CD4-positive, alpha-beta T cell treated with Interleukin-2 at 100 ng/mL for 4 hours (primary cell): ENCODE measurements at regions not wholly inside any gene's neighbourhood (a gene's known extent, or its start where the extent isn't known, plus 50 kb on each side); places are given as distances from the start of the nearest gene placed in this dataset.
A peak's percentile ranks its signal among the peaks of the same experiment; 100 is the strongest.

ENCODE experiments used
- DNase-seq: peaks from one replicate; pipeline ENCODE4 v3.0.0-alpha.2; 2020; ENCODE audit warnings: low spot score

DNA sequence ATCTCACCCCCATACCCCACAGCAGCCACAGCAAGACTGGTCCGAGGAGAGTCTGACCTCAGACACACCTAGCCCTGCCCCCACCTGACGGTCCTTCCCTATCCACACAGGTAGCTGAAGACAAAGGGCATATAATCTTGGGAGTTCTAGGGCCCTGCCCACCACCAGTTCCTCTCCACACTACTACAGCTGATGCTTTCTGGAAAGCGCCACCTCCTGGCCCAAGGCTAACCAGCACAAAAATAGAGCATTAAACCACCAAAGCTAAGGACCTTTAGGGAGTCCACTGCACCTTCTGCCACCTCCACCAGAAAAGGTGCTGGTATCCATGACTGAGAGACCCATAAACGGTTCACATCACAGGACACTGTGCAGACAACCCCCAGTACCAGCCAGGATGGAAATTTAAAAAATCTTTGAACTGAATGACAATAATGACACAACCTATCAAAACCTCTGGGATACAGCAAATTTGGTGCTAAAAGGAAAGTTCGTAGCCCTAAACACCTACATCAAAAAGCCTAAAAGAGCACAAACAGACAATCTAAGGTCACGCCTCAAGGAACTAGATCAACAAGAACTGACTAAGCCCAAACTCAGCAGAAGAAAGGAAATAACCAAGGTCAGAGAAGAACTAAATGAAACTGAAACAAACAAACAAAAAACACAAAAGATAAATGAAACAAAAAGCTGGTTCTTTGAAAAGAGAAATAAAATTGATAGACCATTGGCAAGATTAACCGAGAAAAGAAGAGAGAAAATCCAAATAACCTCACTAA is 122.1 kb upstream of the TPRG1 start:
- peak; percentile 49 for DNase-seq

DNA sequence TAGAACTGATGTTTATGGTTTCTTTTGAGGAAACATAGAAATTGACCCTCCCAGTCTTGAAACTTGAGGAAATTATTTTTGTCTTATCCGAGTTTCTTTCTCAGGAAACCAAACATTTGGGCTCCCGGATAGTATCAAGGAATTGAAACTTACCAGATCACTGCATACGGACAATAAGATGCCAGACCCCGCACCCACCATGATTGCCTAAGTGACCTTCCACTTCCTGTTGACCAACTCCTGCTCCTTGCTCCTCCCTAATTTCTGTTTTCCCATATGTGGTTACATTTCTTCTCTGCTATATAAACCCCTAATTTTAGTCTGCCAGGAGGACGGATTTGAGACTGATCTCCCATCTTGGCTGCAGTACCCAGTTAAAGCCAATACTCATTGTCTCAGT is 118.4 kb upstream of the TPRG1 start:
- no peak for DNase-seq

DNA sequence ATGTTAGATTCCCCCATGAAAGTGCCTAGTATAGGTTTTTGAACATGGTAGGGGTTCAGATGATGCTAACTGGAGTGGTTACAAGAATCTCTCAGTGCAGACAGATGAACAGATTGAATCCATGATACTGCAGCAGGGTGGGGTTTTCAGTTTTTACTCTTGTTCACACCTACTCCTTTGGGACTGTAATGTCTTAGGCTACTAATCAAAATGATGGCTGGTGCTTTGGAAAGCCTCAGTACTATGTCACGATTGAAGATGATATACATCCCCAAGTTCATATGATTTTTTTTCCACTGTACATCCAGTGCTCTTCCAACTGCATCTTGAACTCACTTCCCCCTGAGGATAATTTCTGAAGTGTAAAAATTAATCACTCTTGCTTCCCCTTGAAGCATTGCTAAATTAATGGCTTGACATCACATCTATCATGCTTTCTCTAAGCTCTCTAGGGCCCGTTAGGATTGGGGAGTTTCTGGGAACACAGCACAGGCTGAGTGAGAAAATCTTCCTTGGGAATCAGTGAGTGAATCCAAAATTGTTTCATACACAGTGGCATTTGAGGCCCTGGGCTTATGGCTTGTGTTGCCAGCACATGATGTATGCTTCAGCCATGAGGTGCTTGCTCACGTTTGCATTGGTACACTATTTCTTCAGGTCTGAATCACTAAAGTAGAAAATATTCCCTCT is 115.0 kb upstream of the TPRG1 start:
- no peak for DNase-seq

DNA sequence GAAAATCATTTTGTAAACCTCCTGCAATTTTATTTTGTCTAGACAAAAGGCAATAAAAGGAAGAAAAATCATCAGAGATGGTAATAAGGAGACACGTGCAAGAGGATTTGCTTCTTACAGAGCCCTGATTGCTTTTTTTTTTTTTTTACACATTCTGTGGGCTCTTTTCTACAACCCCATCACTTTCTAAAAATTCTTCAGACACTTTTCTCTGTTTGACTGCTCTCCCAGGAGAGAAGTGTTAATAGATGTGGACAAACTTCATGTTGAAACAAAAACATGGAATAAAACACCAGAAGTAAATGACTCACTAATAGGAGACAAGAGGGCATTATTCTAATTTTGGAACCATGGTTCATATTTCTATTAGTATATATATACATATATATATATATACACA is 114.4 kb upstream of the TPRG1 start:
- no peak for DNase-seq

DNA sequence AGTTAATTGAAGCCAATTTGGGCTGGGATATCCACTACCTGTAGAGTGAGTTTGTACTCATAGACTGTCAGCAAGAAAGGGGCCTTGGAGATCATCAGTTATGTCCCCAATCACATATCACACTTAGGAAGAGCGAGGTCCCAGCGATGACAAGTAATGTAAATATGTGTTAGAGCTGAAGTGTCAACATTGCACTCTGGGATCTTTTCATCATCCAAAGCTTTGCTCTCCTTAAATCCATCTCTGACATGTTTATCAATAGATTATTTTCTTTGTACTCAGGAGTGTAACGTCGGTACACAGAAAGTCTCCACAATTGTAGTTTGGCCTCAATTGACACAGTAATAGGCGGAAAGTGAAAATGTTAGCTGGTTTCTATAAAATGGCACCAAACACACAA is 113.7 kb upstream of the TPRG1 start:
- DNase-seq = no peak

DNA sequence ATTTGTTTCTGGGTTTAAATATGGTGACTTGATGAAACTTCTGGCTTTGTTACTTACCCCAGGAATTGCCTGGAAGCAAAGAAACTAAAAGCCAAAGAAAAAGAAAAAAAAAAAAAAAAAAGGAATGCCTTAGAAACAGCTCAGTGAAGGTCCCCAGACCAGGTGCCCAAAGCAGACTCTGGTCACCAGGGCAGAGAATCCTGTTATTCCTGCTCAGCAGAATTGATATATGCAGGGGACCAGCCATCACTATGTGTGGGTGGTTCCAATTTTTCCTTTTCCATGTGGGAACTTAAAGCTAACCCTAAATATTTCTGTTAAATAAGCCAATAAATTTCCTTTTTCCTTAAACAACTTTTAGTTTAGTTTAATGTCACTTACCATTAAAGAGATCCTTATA is 100.8 kb upstream of the TPRG1 start:
- no peak for DNase-seq

DNA sequence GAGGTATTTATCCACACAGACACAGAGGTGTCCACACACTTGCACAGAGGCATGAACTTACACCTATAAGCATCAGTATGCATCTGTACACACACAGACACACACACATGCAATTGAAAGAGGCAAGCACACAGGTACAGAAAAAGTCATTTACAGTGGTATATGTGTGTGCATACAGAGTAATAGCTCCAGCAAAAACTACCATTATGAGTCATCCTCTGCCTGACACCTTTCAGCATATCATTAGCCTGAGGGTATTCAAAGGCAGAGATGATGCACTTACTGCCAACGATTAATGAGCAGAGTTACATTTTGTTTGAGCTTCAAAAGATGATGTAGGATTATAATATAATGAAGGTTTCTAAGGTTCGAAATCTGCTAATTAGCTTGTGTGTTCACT is 100.3 kb upstream of the TPRG1 start:
- DNase-seq = peak; percentile 33

DNA sequence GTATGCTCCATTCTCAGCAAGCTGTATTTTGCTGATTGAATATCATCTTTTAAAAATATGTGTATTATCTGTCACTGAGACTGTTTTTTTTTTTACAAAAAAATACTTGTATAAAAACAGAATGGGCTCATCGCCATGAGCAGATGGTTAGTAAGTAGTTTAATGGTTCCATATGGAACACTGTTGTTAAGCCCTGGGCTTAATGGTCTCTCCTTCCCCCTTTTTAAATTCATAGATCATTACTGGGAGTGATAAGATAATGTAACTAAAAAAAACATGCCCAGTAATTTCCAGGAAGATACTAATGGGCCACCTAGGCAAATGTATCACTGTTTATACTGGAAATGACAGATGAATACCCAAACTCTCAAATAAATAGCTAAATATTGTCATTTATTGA is 95.3 kb upstream of the TPRG1 start:
- DNase-seq = no peak

DNA sequence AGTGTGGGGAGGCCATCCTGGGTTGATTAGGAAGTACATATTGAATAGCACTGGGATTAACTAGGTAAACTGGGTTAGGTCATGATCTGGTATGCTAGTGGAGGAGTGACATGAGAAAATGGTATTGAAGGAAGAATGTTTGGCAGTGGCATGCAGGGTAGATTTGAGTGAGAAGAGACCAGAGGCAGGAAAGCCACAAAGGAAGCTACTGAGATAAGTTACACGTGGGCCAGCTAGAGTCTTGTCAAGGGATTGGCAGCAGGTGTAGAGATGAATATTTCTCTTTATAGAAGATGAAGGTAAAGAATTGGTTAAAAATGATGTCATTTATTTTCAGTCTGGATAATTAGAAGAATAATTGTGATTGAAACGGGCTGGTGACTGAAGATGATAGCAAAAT is 91.0 kb upstream of the TPRG1 start:
- DNase-seq = no peak

DNA sequence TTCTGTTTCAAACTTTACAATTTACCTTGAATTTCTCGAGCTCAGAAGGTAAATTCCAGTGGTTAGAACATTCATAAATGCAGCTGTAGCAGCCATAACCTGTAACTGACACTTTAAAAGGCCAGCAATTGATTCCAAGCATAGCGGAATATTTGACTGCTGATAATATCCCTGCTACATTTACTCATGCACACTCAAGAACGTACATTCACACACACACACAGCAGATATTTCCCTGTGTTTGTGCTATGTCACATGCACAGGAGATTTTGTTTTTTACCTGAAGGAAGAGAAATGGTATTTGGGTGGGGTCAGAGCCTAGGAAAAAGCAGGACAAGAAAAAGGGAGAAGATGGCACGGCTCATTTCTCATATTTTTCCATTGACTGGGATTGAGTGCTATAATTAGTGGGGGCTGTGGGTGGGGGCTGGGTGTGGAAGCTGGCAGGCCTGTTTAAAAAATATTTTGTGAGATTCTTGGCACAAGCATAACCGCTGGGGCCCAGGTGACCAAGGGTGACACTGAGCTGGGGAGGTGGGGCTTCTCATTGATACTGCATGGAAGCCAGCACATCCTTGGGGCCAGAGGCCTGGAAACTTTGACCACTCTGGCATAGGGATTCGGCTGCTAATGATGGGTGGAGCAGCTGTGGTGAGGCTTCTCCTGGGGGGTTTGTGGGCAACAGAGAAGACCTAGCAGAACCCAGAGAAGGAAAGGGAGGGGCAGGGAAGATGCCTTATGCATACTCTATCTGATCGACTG is 88.9 kb upstream of the TPRG1 start:
- DNase-seq = no peak

DNA sequence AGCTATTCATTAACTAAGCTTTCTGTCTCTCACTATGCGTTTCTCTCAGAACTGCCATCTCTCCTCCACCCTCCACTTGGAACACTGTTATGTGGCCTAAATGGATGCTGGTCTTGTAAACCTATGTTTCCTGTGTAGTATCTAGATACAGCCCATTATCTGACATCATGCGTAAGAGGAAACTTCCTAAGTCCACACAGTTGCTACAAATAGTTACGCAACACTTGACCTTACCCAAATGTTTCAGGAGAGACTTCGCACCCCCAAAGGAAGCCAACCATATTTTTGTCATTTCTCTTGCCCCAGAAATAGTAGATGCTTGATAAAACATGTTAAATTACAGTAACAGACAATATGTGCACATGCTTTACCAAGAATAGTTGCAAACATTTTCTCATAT is 87.2 kb upstream of the TPRG1 start:
- no peak for DNase-seq

DNA sequence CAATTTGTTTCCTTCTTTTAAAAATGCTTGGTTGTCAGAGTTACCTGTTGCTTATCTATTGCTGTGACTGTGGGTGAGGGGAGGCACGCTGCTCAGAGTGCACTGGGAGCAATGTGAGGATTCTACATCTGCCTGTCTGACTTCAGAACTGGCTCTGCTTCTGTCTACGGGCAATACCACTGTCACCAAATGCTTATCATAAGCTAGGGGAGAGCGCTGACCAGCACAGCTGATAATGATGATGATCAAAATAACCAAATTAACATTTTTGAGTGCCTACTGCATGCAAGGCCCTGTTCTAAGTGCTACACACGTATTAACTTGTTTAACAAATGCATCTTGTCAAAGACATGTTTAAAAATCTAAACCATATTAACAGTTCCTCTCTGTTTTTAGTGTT is 79.2 kb upstream of the TPRG1 start:
- no peak for DNase-seq

DNA sequence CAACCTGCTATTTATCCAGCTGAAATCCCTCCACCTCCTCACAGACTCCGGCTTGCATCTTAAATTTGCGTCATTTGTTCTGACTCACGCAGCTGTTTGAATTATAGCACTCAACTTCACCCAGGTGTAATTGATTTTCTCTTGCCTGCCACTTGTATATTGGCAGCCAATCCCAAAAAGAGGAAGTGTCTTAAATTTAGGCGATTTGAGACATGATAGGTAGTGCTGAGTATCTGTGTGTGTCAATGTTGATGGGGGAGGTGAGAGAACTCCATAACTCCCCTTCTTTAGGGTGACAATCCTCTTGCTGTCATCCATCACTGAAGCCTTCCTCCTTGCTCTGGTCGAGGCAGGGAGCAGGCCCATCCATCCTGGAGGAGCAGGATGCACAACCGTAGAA is 77.2 kb upstream of the TPRG1 start:
- no peak for DNase-seq

DNA sequence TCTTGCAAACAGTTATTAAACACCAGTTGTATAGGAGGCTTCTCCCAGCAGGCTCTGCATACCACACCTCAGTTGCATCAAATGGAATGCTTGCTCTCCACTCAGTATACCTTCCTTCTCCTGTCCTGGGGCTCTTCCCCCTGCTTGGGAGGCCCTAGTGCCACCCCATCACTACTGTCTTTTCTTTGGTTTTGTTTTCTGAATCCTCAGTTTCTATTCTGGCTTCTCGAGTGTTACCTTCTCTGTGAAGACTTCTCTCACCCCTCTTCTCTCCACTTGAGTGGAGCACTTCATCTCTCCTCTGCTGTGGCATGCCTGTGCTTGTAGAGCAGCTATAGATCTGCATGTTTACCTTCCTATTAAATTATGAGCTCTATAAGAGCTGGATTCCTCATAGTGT is 75.7 kb upstream of the TPRG1 start:
- DNase-seq = no peak

DNA sequence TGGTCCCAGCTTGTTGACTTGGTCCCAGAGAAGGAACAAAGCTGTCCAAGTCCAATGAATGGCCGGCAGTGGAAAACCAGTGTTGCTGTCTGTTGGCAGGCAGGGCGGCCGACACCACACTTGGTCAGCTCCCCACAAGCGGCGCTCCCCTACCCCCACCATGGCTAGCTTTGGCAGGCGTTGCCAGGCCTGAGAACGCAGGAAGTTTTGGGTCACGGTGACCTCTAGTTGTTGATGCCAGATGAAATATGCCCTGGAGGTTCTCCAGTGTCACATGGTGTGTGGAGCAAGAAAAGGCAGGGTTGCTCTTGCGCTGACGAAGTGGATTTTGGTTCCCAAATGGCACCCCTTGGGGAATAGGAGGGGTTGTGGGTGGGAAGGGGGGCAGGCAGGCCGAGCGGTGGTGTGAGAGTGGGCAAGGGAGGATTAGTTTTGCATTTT is 72.7 kb upstream of the TPRG1 start:
- DNase-seq = no peak

DNA sequence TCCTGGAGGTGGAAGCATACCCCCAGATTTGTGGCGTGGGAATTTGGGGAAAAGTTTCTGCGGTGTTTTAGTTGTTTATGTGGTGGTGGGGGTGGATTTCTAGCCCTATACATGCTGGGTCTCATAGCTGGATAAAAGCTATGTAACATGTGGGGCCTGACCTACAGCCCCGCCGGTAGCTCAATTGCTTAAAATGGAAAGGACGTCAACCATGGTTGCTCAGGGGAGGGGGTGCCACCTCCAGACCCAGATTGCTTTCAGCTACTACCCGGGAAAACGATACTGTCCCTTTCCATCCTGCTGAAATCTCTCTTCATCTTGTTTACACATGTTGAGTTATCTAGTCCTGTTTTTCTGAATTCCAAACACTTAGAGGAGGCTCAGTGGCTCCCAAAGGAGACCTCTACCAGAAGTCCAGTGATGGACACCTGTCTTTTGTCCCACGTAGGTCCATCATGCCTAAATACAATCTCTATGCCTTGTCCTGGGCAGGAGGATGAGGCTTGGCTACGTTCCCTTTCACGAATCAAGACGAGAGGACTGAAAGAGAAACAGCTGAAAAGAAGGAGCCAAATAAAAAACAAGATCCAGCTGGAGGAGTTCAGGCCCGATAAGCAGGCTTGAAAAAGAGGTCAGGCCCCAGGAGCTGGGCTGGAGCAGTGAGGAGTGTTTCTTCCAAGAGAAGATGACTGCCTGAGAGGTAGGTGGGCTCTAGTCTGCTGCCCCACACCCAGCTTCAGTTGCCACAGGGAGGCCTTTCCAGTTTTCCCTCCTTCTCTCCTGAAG is 72.1 kb upstream of the TPRG1 start:
- DNase-seq = no peak

DNA sequence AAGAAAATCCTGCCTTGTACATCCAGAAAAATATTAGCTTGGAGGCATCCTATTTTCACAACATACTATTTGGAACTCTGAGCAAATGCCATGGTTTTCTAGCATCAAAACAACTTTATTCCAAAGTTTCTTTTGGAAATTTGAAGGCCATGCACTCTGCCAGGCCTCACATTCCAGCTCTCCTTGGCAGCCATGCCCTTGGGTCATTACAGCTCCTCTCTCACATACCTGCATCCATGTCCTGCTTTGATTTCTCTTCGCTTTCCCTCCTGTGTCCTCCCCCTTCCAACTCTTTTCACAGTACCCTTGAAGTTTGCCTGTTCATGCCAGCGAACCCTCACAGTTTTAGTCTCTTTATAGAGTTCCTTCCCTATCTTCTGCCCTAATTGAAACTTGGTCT is 70.9 kb upstream of the TPRG1 start:
- no peak for DNase-seq

DNA sequence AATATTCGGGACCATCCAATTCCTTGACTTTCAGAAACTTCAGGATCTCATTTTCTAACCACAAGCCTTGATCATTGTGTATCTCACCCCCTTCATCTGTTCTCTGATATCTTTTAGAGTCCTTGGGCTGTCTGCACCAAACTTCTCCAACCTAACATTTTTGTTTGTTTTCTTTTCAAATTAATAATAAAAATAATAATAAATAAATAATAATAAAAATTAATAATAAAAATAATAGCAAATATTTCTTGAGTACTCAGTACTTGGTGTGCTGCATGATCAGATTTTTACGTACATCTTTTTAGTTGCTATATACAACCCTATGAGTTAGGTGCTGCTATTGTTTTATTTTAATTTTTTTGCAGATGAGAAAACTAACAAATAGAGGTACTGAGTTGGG is 70.2 kb upstream of the TPRG1 start:
- no peak for DNase-seq

DNA sequence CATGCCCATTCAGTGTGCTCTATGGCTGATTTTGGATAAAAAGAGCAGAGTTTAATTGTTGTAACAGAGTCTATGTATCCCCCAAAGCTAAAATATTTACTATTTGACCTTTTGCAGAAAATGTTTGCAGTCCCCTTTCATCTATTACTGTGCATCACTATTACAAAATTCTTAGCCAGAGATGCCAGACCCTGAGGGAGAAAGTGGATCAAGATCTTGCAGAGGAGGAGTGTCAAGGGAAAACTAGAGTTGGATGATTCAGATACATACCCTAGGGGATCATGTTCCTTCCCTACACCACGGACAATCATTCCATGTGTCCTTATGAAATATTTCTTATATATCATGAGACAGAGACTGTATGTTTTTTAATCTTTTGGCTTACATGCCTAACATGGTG is 68.6 kb upstream of the TPRG1 start:
- DNase-seq = no peak

DNA sequence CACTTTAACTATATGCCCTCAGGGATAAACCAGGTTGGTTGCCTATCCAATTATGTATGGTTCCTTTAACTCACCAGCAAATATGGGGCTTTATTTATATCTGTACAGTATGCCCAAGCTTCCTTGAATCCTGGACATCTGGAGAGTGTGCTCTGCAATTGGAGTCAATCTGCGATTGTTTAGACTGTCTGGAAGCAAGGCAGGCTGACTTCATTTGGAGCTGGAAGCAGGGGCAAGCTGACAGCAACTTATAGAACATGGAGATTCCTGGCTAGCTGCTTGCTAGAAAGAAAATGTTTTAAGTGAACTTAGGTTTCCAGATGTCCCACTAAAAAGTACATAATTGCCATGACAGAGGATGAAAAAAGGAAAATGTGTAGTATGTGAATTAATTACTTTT is 63.7 kb upstream of the TPRG1 start:
- no peak for DNase-seq

DNA sequence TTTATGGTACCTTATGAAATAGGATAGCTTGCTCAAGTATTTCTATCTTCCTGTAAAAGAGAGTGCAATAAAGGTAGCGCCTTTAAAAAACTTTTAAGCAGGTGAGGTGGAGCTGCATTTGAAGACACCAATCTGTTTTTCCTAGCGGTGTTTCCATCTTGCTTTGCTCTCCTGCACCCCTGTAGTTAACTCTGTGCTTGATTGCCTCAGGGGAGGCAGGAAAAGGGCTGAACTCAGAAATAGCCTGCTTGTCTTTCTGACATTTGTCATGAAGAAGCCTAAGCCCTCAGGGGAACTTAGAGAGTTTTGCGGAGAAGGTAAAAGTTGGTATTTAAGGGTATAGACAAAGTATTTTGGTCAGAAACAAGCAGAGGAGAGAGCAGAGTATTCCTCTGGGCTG is 63.0 kb upstream of the TPRG1 start:
- DNase-seq = no peak

DNA sequence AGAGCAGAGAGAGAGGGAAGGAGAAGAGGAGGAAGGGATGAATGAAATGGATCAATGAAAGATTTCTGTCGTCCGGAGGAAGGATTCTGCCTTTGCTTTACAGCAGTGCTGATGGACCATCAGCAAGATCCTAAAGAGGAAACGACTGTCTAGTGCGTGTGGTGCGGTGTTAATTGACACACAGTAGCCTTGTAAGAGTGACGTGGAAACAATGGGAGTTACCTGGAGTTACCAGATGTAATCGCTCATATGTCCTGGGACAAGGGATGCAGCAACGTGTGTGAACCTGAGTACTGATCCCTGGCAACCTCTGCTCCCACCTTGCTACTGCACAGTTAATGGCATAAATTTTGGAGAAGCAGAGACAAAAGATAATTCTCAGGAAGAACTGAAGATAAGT is 62.6 kb upstream of the TPRG1 start:
- DNase-seq = no peak
